ENCODE measurements at regions not wholly inside any gene's neighbourhood (a gene's known extent, or its start where the extent isn't known, plus 50 kb on each side); places are given as distances from the start of the nearest gene placed in this dataset.

DNA sequence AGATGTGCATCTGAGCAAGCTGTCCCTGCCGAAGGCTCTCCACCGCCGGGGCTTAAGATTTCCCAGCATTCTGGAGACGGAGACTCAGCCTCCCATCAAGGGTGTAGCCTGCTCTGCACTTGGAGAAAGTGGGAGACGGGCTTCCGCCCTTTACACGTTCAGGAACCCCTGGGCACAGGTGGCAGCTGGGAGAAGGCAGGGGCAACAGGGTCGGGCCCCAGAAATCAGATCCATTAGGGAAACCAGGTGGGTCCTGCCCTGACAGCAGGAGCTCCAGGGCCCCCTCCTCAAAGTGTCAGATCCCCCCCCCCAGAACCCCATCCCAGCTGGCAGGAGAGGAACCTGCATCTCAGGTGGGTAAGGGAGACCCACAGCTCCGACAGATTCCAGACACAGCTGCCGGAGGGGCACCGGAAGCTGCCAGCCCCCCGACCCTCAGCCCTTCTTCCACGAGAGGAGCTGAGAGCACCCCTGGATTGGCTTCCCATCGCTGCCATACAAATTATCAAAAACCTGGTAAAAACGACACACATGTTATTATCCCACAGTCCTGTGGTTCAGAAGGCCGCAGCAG, 236.6 kb downstream of the NPHP4 start:
- Histone ChIP-seq H3K4me3 (ENCODE audit: low read depth, low read length) (no peak overlapping the region), H3K27me3 (ENCODE audit: control insufficient read depth, insufficient read depth, low read length) (no peaks in the 10 kb centered on the region), H3K79me2 (no peaks in the 10 kb centered on the region), H2AFZ (no peak overlapping the region), H3K27ac (no peak overlapping the region), H3K9ac (no peak overlapping the region), H3K9me3 (ENCODE audit: control insufficient read depth, low read length) (no peaks in the 10 kb centered on the region), H3K4me1 (no peaks in the 10 kb centered on the region), H3K36me3 (ENCODE audit: control insufficient read depth, insufficient read depth, low read length) (no peaks in the 10 kb centered on the region), H3K4me2 (ENCODE audit: low read length) (no peak overlapping the region)
- TF ChIP-seq, protein P1, sequence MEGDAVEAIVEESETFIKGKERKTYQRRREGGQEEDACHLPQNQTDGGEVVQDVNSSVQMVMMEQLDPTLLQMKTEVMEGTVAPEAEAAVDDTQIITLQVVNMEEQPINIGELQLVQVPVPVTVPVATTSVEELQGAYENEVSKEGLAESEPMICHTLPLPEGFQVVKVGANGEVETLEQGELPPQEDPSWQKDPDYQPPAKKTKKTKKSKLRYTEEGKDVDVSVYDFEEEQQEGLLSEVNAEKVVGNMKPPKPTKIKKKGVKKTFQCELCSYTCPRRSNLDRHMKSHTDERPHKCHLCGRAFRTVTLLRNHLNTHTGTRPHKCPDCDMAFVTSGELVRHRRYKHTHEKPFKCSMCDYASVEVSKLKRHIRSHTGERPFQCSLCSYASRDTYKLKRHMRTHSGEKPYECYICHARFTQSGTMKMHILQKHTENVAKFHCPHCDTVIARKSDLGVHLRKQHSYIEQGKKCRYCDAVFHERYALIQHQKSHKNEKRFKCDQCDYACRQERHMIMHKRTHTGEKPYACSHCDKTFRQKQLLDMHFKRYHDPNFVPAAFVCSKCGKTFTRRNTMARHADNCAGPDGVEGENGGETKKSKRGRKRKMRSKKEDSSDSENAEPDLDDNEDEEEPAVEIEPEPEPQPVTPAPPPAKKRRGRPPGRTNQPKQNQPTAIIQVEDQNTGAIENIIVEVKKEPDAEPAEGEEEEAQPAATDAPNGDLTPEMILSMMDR (IDR thresholded peaks at IDR 0.05), result no peak

DNA sequence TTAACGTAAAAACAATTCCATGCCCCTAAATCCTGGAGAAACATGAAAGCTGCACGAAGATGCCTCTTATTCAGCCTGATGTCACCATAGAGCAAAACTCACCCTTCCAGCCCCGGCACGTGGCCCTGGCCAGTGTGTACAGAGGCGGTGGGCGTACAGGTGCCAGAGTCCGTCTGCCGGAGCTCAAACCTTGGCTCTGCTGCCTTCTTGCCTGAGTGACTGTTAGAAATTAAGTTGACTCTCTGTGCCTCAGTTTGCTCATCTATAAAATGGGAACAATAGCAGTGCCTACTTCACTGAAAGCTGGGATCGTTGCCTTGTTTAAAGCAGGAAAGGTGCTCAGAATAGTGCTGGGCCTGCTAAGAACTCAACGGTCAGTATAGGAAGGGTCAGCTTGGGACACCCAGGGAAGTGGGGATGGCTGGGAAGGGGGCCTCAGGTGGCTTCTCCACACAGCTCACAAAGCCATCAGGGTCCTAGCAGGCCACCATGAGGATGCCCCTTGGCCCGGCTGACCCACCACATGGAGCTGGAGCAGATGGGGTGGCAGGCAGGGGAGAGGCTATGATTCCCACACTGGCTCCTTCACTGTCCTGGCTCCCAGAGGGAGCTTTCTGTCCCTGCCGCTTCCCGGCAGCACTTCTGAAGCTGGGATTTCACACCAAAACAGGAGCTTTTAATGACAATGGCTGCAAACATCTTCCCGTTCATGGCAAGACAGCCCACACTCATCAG, 237.2 kb downstream of the NPHP4 start:
- Histone ChIP-seq H3K4me3 (ENCODE audit: low read depth, low read length) (no peak overlapping the region), H3K27ac (no peak overlapping the region), H3K79me2 (no peaks in the 10 kb centered on the region), H3K27me3 (ENCODE audit: control insufficient read depth, insufficient read depth, low read length) (no peaks in the 10 kb centered on the region), H3K4me2 (ENCODE audit: low read length) (no peak overlapping the region), H3K4me1 (no peaks in the 10 kb centered on the region), H3K9me3 (ENCODE audit: control insufficient read depth, low read length) (no peaks in the 10 kb centered on the region), H3K36me3 (ENCODE audit: control insufficient read depth, insufficient read depth, low read length) (no peaks in the 10 kb centered on the region), H3K9ac (no peak overlapping the region), H2AFZ (no peak overlapping the region)
- TF ChIP-seq, protein P1 (IDR thresholded peaks at IDR 0.05), result no peak

DNA sequence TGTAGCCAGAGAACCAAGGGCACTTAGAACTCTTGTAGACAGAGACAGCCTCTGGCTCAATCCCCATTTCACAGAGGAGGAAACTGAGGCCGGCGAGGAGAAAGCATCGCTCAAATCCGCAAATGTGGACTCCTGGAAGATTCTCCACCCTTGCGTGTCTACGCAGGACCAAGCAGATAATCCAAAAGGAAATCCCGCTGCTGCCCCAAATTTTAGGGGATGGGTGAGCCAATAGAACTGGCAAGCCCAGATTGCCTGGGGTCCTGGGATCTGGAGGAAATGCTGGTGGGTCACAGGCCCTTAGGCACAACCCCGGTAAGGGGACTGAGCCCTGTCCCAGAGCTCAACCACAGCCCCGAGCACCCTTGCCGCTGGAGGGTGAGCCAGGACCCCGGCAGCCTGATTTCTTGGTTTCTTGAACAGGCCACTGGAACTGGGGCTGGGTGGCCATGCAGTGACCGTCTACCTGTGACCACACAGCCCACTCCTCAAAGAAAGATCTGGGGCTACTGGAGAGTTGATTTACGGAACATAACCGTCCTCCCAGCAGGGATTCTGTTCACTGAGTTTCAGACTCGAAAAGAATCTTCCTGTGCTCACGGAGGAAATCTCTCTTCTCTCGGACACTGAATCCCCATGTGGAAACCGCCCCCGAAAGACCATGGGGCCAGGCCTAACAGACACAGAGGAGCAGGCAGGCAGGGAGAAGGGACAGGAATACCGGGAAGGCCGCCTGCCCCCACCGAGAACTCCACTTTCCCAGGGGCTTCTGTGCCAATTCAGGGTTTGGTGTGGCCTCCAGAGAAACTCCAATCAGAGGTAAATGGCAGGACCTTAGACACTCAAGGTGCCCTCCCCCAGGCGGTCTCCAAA, 238.4 kb downstream of the NPHP4 start:
- H3K4me1 ChIP-seq, result no peaks in the 10 kb centered on the region
- H3K4me2 ChIP-seq (ENCODE audit: low read length), result no peak overlapping the region
- H3K36me3 ChIP-seq (ENCODE audit: control insufficient read depth, insufficient read depth, low read length), result no peaks in the 10 kb centered on the region
- TF ChIP-seq, protein P1 (IDR thresholded peaks at IDR 0.05), result no peak
- no peak overlapping the region for H2AFZ ChIP-seq
- H3K9ac ChIP-seq, result no peak overlapping the region
- no peaks in the 10 kb centered on the region for H3K79me2 ChIP-seq
- no peaks in the 10 kb centered on the region for H3K27me3 ChIP-seq (ENCODE audit: control insufficient read depth, insufficient read depth, low read length)
- H3K9me3 ChIP-seq (ENCODE audit: control insufficient read depth, low read length), result no peaks in the 10 kb centered on the region
- H3K27ac ChIP-seq, result no peak overlapping the region
- no peak overlapping the region for H3K4me3 ChIP-seq (ENCODE audit: low read depth, low read length)

GRCh38 chr1:5752746-5753548, 239.3 kb downstream of the NPHP4 start:
- H3K9me3 ChIP-seq (ENCODE audit: control insufficient read depth, low read length), result no peaks in the 10 kb centered on the region
- H3K4me2 ChIP-seq (ENCODE audit: low read length), result no peak overlapping the region
- no peak overlapping the region for H2AFZ ChIP-seq
- H3K79me2 ChIP-seq, result no peaks in the 10 kb centered on the region
- no peaks in the 10 kb centered on the region for H3K36me3 ChIP-seq (ENCODE audit: control insufficient read depth, insufficient read depth, low read length)
- no peak overlapping the region for H3K9ac ChIP-seq
- no peak overlapping the region for H3K4me3 ChIP-seq (ENCODE audit: low read depth, low read length)
- no peak overlapping the region for H3K27ac ChIP-seq
- no peaks in the 10 kb centered on the region for H3K27me3 ChIP-seq (ENCODE audit: control insufficient read depth, insufficient read depth, low read length)
- TF ChIP-seq, protein P1 (IDR thresholded peaks at IDR 0.05), result no peak
- no peaks in the 10 kb centered on the region for H3K4me1 ChIP-seq
